Muscle layer of duodenum (tissue), 2 donors: ENCODE measurements at regions not wholly inside any gene's neighbourhood (a gene's known extent, or its start where the extent isn't known, plus 50 kb on each side); places are given as distances from the start of the nearest gene placed in this dataset.
"Not testable (repeated sequence)": the region's sequence is repeated elsewhere in the genome, so short reads cannot be mapped to it uniquely, and the experiment has no call there.

Experiments
- H3K27ac ChIP-seq: one replicate; pipeline ENCODE4 v1.7.0; 2013; ENCODE audit warnings: mild to moderate bottlenecking, low read length
- H3K27me3 ChIP-seq: one replicate; pipeline ENCODE4 v1.7.0; 2013; ENCODE audit warnings: low read depth, mild to moderate bottlenecking, control low read depth, low read length
- H3K36me3 ChIP-seq, 2 donors: one replicate each; pipeline ENCODE4 v1.7.0; 2013; ENCODE audit warnings: low read length in 2 of 2, control low read depth in 1 of 2, mild to moderate bottlenecking in 1 of 2; ENCODE audit not compliant: insufficient read depth in 2 of 2, control insufficient read depth in 1 of 2
- H3K4me1 ChIP-seq, 2 donors: one replicate each; pipeline ENCODE4 v1.7.0; 2013; ENCODE audit warnings: low read length in 2 of 2, mild to moderate bottlenecking in 2 of 2, control low read depth in 1 of 2, moderate library complexity in 1 of 2; ENCODE audit not compliant: insufficient read depth in 2 of 2, control insufficient read depth in 1 of 2
- H3K4me3 ChIP-seq, 2 donors: one replicate each; pipeline ENCODE4 v1.7.0; 2013; ENCODE audit warnings: low read length in 2 of 2, low read depth in 1 of 2, mild to moderate bottlenecking in 1 of 2
- H3K9me3 ChIP-seq, 2 donors: one replicate each; pipeline ENCODE4 v1.7.0; 2013; ENCODE audit warnings: low read length in 2 of 2, control low read depth in 1 of 2, mild to moderate bottlenecking in 1 of 2; ENCODE audit not compliant: control insufficient read depth in 1 of 2
- donor health status: healthy.

GRCh38 chr17:72373910-72374741, 253.3 kb downstream of the SOX9 start:
- Histone ChIP-seq H3K36me3 (no peaks in the 10 kb centered on the region), H3K9me3 (no peaks in the 10 kb centered on the region), H3K4me3 (no peak overlapping the region), H3K27ac (no peak overlapping the region), H3K27me3 (no peaks in the 10 kb centered on the region), H3K4me1 (peaks cover 0 to 6% of the 10 kb centered on the region in 2 donors)

GRCh38 chr17:72376526-72377345, 255.9 kb downstream of the SOX9 start:
- Histone ChIP-seq H3K27ac (no peak overlapping the region), H3K36me3 (no peaks in the 10 kb centered on the region), H3K27me3 (no peaks in the 10 kb centered on the region), H3K9me3 (no peaks in the 10 kb centered on the region), H3K4me3 (no peak overlapping the region), H3K4me1 (peaks cover 0 to 6% of the 10 kb centered on the region in 2 donors)

- H3K27me3 ChIP-seq: no peaks in the 10 kb centered on the region
- H3K4me3 ChIP-seq: no peak overlapping the region
- H3K9me3 ChIP-seq: no peaks in the 10 kb centered on the region
- H3K27ac ChIP-seq: no peak overlapping the region
- H3K4me1 ChIP-seq: peaks cover 0 to 13% of the 10 kb centered on the region in 2 donors
- H3K36me3 ChIP-seq: no peaks in the 10 kb centered on the region
Observed at GRCh38 chr17:72378414-72379390, 257.9 kb downstream of the SOX9 start.

- Histone ChIP-seq H3K4me1 (peaks cover 0 to 7% of the 10 kb centered on the region in 2 donors), H3K27ac (no peak overlapping the region), H3K36me3 (no peaks in the 10 kb centered on the region), H3K9me3 (no peaks in the 10 kb centered on the region), H3K4me3 (no peak overlapping the region), H3K27me3 (no peaks in the 10 kb centered on the region)
Observed at GRCh38 chr17:72379516-72379915, 258.7 kb downstream of the SOX9 start.

- peaks cover 0 to 7% of the 10 kb centered on the region in 2 donors for H3K4me1 ChIP-seq
- H3K27ac ChIP-seq: no peak overlapping the region
- H3K9me3 ChIP-seq: no peaks in the 10 kb centered on the region
- no peaks in the 10 kb centered on the region for H3K27me3 ChIP-seq
- no peak overlapping the region for H3K4me3 ChIP-seq
- H3K36me3 ChIP-seq: no peaks in the 10 kb centered on the region
Observed at GRCh38 chr17:72380120-72380519, 259.3 kb downstream of the SOX9 start.

- peaks cover 0 to 7% of the 10 kb centered on the region in 2 donors for H3K4me1 ChIP-seq
- H3K27me3 ChIP-seq: no peaks in the 10 kb centered on the region
- no peak overlapping the region for H3K4me3 ChIP-seq
- H3K27ac ChIP-seq: no peak overlapping the region
- no peaks in the 10 kb centered on the region for H3K36me3 ChIP-seq
- H3K9me3 ChIP-seq: no peaks in the 10 kb centered on the region
Observed at GRCh38 chr17:72380737-72381136, 259.9 kb downstream of the SOX9 start.

GRCh38 chr17:72381597-72382397, 261.0 kb downstream of the SOX9 start:
- Histone ChIP-seq H3K27ac (no peak overlapping the region), H3K27me3 (no peaks in the 10 kb centered on the region), H3K4me3 (no peak overlapping the region), H3K9me3 (no peaks in the 10 kb centered on the region), H3K36me3 (no peaks in the 10 kb centered on the region), H3K4me1 (peaks cover 0 to 7% of the 10 kb centered on the region in 2 donors)

GRCh38 chr17:72382971-72383722, 262.3 kb downstream of the SOX9 start:
- Histone ChIP-seq H3K27me3 (no peaks in the 10 kb centered on the region), H3K4me1 (peaks cover 0 to 7% of the 10 kb centered on the region in 2 donors), H3K27ac (no peak overlapping the region), H3K4me3 (no peak overlapping the region), H3K9me3 (no peaks in the 10 kb centered on the region), H3K36me3 (no peaks in the 10 kb centered on the region)

GRCh38 chr17:72385475-72385874, 264.7 kb downstream of the SOX9 start:
- no peaks in the 10 kb centered on the region for H3K9me3 ChIP-seq

GRCh38 chr17:72386173-72386572, 265.4 kb downstream of the SOX9 start:
- not testable (repeated sequence) for H3K36me3 ChIP-seq, H3K27me3 ChIP-seq, H3K4me3 ChIP-seq, H3K9me3 ChIP-seq, H3K27ac ChIP-seq, H3K4me1 ChIP-seq

More at GRCh38 chr17:72385475-72385874, 264.7 kb downstream of the SOX9 start:
- Histone ChIP-seq H3K27me3 (no peaks in the 10 kb centered on the region), H3K4me1 (peaks cover 0 to 7% of the 10 kb centered on the region in 2 donors), H3K36me3 (no peaks in the 10 kb centered on the region), H3K4me3 (no peak overlapping the region), H3K27ac (no peak overlapping the region)
